GM12874 (cell line): ENCODE measurements at regions not wholly inside any gene's neighbourhood (a gene's known extent, or its start where the extent isn't known, plus 50 kb on each side); places are given as distances from the start of the nearest gene placed in this dataset.

ENCODE experiments used
- CTCF ChIP-seq: IDR thresholded peaks from 2 replicates; pipeline ENCODE4 v1.5.1; 2011; ENCODE audit warnings: low read depth, mild to moderate bottlenecking, control low read depth, low read length, moderate library complexity; ENCODE audit not compliant: insufficient read depth

- TF ChIP-seq CTCF, result no peak
Measured at GRCh38 chr12:40583743-40584142, 108.5 kb upstream of the CNTN1 start.

DNA sequence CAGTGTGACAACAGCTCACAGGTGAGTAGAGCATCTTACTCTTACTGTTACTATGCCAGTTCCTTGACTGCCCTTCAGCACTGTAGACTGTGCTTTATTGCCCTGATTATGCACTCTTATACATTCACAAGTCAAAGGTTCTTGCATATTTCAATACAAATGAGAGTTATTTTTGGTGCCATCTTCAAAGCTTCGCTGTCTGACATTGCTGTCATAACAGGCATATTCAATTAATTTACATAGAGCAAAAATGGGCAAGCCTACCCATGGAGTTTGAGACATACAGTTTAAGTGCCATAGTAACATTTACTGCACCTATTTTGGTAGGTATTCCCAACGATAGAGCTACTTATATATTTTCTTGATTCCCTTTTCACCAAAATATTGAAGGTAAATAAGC is 107.5 kb upstream of the CNTN1 start:
- TF ChIP-seq CTCF, result no peak

DNA sequence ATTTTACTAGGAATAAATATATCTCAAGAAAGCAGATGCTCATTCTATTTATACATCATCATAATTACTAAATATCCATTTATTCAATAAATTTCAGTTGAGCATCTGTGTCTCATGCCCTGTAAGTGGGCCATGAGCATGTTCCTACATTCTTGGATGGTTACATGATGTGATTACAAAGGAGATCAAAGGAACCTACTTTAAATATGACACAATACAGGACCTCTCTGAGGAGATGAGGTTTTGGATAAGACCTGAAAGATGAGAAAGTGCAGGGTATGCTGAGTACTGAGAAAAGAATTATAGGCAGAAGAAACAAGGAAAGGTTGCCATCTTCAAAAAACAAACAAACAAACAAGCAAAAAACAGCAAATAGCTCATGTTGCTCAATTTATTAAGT is 105.4 kb upstream of the CNTN1 start:
- TF ChIP-seq CTCF, result no peak

DNA sequence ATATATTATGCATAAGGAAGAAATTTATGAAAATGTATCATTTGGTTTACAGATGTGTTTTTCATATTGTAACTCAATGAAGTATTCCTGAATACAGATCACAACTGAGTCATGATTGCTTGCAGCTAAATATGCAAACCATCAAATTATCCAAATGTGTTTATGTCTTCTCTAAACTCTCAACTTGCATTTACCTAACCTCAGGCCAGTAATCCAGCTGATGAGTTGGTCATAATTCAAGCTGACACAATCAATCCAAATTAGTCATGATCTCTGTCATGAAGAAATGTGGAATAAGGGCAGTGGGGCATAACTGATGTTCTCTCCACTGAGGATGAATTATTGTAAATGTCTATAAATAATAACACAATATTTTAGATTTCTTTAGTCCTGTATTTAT is 104.8 kb upstream of the CNTN1 start:
- no peak for TF ChIP-seq CTCF

DNA sequence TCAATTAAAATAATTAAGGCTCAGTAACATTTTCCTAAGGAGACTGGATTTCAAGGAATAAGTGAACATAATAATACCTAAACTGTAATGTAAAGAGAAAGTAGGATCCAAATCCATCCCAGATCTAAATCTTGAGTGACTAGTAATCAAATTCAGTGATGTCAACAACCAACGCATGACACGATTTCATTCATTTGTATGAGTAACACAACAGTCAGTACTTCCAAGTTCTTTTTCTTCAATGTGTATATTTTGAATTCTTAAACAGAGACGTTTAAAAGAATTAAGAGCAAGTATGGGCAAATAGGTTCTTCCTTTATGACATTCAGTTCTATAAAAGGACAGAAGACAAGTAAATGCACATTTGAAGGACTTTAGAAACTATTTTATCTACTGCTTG is 104.3 kb upstream of the CNTN1 start:
- no peak for TF ChIP-seq CTCF

DNA sequence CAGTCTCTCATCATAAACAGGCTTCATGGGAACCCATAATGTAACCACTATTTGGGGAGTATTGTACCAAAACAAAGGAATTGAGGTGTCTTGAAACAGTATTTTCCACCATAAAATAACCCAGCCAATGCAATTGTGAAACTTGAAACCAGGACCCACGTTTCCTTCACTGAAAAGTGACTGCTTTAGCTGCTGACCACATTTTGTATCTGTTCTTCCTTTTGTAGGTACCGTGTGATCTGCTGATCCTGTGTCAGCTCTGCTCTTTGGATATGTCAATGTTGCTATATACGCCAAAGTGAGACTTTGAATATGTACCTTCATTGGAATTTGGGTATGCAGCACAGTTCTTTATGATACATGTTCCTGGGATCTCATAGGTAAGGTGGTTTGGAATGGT is 95.1 kb upstream of the CNTN1 start:
- TF ChIP-seq CTCF, result no peak

DNA sequence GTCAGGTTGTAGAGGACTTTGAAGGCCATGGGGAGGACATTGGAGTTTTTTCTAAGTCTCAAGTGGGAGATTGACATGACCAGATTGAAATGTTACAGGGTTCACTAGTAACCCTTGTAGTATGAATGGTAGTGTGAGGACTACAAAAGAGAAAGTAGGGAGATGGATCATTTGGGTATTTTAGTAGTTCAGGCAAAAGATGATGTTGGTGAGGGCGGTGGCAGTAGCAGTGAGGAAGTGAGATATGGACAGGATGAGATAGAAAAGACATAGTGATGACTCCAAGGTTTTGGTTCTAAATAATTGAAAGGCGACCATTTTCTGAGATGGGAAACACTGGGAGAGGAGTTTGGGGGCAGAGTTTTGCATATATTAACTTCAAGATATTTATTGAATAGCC is 94.2 kb upstream of the CNTN1 start:
- no peak for TF ChIP-seq CTCF

GRCh38 chr12:40602562-40602961 is 89.7 kb upstream of the CNTN1 start:
- TF ChIP-seq CTCF, result no peak
